ACC112 (cell line): ENCODE measurements at regions not wholly inside any gene's neighbourhood (a gene's known extent, or its start where the extent isn't known, plus 50 kb on each side); places are given as distances from the start of the nearest gene placed in this dataset.
"Not testable (repeated sequence)": the region's sequence is repeated elsewhere in the genome, so short reads cannot be mapped to it uniquely, and the experiment has no call there.

Source experiments
- H2AFZ ChIP-seq: fragments of 200-600 bp; sonication (generic); one replicate; pipeline ENCODE4 v1.6.0; 2017; ENCODE audit warnings: antibody characterized with exemption, low read length; ENCODE audit not compliant: unreplicated experiment
- H3K27ac ChIP-seq: fragments of 200-600 bp; sonication (generic); 2 replicates; pipeline ENCODE4 v1.5.1; 2014; ENCODE audit warnings: low read depth, mild to moderate bottlenecking, antibody characterized with exemption, low read length, moderate library complexity
- H3K27me3 ChIP-seq: fragments of 200-600 bp; sonication (generic); 2 replicates; pipeline ENCODE4 v1.6.1; 2014; ENCODE audit warnings: mild to moderate bottlenecking, antibody characterized with exemption, low read length, moderate library complexity, mixed read lengths; ENCODE audit not compliant: insufficient read depth
- H3K36me3 ChIP-seq: fragments of 200-600 bp; sonication (generic); 2 replicates; pipeline ENCODE4 v1.6.1; 2016; ENCODE audit warnings: mild to moderate bottlenecking, antibody characterized with exemption, low read length, moderate library complexity, mixed read lengths; ENCODE audit not compliant: insufficient read depth
- H3K4me1 ChIP-seq: fragments of 200-600 bp; sonication (generic); one replicate; pipeline ENCODE4 v1.6.1; 2016; ENCODE audit warnings: low read length, mixed read lengths; ENCODE audit not compliant: insufficient read depth, unreplicated experiment, control insufficient read depth
- H3K4me3 ChIP-seq: fragments of 200-600 bp; sonication (generic); 2 replicates; pipeline ENCODE4 v1.5.1; 2014; ENCODE audit warnings: mild to moderate bottlenecking, low read depth, low read length
- H3K79me2 ChIP-seq: fragments of 200-600 bp; sonication (generic); one replicate; pipeline ENCODE4 v1.6.0; 2016; ENCODE audit warnings: low read length; ENCODE audit not compliant: control insufficient read depth, unreplicated experiment, insufficient read depth

DNA sequence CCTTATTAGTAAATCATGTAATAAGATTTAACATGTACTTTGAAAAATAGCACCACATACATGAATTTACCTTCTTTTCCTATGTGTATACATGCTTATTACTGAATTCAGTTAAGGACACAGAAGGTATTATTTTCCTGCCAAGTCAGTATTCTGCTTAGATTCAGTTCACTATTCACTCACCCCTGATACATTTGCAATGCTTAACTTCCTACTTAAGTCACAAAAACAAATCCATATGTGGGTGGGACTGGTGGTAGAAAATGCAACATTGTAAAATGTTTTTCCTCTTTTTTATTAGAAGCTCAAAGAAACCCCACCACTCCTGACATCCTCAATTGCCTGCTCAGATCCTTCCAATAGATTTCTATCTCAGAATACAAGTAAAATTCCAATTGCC is 101.2 kb upstream of the VOPP1 start:
- H3K4me3 ChIP-seq, H3K4me1 ChIP-seq, H3K27me3 ChIP-seq, H2AFZ ChIP-seq, H3K36me3 ChIP-seq, H3K79me2 ChIP-seq, H3K27ac ChIP-seq: not testable (repeated sequence)

DNA sequence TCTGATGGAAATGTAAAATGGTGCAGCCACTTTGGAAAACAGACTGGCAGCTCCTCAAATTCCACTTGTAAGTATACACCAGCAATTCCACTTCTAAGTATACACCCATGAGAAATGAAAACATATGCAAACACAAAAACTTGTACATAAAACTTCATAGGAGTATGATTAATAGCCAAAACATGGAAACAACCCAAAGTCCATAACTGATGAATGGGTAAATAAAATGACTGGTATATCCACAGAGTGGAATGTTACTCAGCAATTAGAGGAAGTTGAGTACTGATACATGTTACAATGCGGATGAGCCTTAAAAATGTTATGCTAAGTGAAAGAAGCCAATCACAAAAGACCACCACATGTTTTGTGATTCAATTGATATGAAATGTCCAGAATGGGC is 99.8 kb upstream of the VOPP1 start:
- H2AFZ ChIP-seq, H3K27ac ChIP-seq, H3K79me2 ChIP-seq, H3K36me3 ChIP-seq, H3K4me1 ChIP-seq, H3K4me3 ChIP-seq, H3K27me3 ChIP-seq: not testable (repeated sequence)

DNA sequence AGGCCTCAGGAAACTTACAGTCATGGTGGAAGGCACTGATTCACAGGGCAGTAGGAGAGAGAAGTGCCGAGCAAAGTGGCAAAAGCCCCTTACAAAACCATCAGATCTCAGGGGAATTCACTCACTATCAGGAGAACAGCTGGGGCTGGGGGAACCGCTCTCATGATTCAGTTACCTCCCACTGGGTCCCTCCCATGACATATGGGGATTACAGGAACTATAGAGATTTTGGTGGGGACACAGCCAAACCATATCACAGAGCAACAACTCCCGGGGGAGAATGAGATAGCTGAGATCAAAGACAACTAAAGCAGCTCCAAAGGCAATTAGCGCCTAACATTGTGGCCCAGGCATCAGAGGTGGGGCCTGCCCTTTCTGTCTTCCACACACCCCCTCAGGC is 85.4 kb upstream of the VOPP1 start:
- no peak overlapping the region for H3K27ac ChIP-seq
- no peak overlapping the region for H3K4me3 ChIP-seq
- H3K36me3 ChIP-seq, result no peaks in the 10 kb centered on the region
- H2AFZ ChIP-seq, result no peak overlapping the region
- no peaks in the 10 kb centered on the region for H3K79me2 ChIP-seq
- peaks cover 12% of the 10 kb centered on the region for H3K27me3 ChIP-seq
- no peaks in the 10 kb centered on the region for H3K4me1 ChIP-seq

DNA sequence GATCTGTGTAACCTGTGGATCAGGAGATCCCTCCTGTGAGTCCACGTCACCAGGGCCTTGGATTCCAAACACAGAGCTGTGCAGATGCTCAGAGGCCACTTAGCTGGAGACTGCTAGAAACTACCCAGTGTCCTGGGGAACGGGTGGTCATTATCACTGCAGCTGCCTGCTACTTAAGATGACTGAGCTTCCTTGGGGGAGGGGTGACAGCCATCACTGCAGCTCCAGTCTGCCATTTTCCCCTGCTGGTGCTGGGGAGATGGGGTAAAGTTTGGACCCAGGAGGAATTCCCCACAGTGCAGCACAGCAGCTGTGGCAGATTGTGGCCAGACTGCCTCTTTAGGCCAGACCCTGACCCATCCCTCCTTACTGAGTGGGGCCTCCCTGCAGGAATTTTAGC is 78.8 kb upstream of the VOPP1 start:
- Histone ChIP-seq H2AFZ (no peak overlapping the region), H3K27ac (no peak overlapping the region), H3K27me3 (peaks cover 27% of the 10 kb centered on the region; the same call in 1 of the 2 replicates), H3K4me3 (no peak overlapping the region), H3K36me3 (no peaks in the 10 kb centered on the region), H3K4me1 (no peaks in the 10 kb centered on the region), H3K79me2 (no peaks in the 10 kb centered on the region)

DNA sequence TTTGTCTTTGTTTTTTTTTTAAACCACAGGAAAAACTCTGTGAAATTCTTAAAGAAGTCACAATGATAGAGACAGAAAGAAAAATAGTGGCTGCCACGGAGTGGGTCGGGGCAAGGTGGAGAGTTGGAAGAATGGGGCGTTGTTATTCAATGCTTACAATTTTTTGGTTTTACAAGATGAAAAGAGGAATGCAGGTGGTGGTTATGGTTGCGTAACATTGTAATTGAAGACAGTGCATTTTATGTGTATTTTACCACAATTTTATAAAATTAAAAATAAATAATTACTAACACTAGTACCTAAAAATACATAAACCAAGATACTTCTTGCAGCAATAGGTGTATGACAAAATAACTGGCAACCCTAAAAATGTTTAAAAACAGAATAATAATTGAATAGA is 76.9 kb upstream of the VOPP1 start:
- Histone ChIP-seq H3K4me3 (no peak overlapping the region), H3K27me3 (peaks cover 27% of the 10 kb centered on the region; the same call in 1 of the 2 replicates), H3K79me2 (no peaks in the 10 kb centered on the region), H3K27ac (no peak overlapping the region), H3K36me3 (no peaks in the 10 kb centered on the region), H2AFZ (no peak overlapping the region), H3K4me1 (no peaks in the 10 kb centered on the region)

DNA sequence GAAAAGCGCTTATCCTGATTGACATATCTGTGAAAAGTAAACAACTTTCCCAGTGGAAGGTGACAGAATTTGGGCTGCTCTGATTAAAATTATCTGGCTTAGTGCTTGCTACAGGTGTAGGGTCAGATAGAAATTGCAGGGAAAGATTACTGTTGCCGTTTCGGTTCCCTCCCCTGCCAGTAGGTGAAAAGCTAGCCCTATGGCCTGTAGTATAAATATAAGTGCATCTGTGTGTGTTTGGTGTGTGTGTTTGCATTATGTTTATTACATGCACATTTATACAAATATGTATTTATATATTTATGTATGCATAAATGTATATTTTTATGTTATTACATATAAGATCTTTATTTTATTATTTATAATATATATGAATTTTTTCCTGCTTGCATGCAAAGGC is 72.3 kb upstream of the VOPP1 start:
- H2AFZ ChIP-seq, result no peak overlapping the region
- no peaks in the 10 kb centered on the region for H3K79me2 ChIP-seq
- 0 out of 2 replicates have a peak, but pooled peaks cover 3% of the 10 kb centered on the region for H3K27me3 ChIP-seq
- no peaks in the 10 kb centered on the region for H3K4me1 ChIP-seq
- H3K4me3 ChIP-seq, result no peak overlapping the region
- no peaks in the 10 kb centered on the region for H3K36me3 ChIP-seq
- no peak overlapping the region for H3K27ac ChIP-seq

DNA sequence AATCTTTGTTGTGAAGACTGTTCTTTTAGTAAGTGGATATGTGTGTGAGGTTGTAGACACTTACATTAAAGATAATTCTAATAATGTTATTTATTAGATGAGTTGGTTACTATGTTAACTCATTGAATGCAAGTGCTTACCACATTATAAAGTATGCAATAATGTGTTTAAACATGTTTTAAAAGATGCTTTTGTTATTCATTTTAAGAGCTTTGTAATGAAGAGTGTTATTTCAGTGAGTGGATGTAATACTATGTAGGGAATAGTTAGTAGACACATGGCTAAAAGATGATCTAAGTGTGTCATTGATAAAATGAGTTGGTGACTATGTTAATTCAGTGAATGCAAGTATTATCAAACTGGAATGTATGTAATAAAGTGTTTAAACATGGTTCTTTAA is 70.0 kb upstream of the VOPP1 start:
- no peak overlapping the region for H2AFZ ChIP-seq
- H3K4me1 ChIP-seq, result no peaks in the 10 kb centered on the region
- H3K27me3 ChIP-seq, result peaks cover 7% of the 10 kb centered on the region; the same call in 1 of the 2 replicates
- no peak overlapping the region for H3K27ac ChIP-seq
- no peaks in the 10 kb centered on the region for H3K79me2 ChIP-seq
- no peak overlapping the region for H3K4me3 ChIP-seq
- H3K36me3 ChIP-seq, result no peaks in the 10 kb centered on the region

DNA sequence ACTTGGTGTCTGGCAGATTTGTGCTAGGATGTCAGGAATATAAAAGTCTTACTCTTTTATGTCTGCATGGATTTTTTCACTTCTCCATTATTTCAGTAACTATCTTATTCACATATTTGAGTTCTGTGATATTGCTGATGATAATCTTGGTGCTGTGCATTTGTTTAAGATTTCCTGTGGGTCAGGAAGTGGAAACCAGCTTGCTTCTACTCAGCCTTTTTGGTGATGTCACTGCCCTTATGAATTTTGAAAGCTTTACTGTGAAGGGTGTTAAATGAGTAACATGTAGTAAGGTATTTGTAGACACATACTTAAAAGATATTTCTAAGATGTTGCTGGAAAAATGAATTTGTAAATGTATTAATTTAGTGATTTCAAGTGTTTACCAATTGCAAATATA is 69.5 kb upstream of the VOPP1 start:
- no peak overlapping the region for H3K4me3 ChIP-seq
- no peaks in the 10 kb centered on the region for H3K79me2 ChIP-seq
- H3K27ac ChIP-seq, result no peak overlapping the region
- H3K27me3 ChIP-seq, result peaks cover 7% of the 10 kb centered on the region; the same call in 1 of the 2 replicates
- no peaks in the 10 kb centered on the region for H3K36me3 ChIP-seq
- H2AFZ ChIP-seq, result no peak overlapping the region
- H3K4me1 ChIP-seq, result no peaks in the 10 kb centered on the region

DNA sequence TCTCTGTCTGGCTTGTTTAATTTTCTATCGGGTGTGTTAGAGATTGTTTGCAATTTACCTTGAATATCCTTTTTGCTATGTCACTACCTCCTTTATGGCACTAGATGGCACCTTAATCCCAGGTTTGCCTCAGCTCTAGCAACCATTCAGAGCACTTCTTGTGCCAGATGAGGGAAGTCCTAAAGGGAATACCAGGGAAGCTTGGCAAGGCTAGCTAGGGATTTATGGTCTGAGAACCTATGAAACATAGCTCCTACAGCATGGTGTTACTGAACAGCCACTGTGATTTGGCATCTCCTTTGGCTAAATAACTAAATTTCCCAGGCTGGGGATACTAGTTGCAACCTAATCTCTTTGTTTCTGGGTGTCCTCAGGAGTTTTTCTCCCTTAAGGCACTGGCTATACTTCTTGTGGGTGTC is 69.0 kb upstream of the VOPP1 start:
- H2AFZ ChIP-seq, result no peak overlapping the region
- H3K27ac ChIP-seq, result no peak overlapping the region
- no peak overlapping the region for H3K4me3 ChIP-seq
- H3K79me2 ChIP-seq, result no peaks in the 10 kb centered on the region
- no peaks in the 10 kb centered on the region for H3K4me1 ChIP-seq
- H3K36me3 ChIP-seq, result no peaks in the 10 kb centered on the region
- peaks cover 4% of the 10 kb centered on the region; the same call in 1 of the 2 replicates for H3K27me3 ChIP-seq

DNA sequence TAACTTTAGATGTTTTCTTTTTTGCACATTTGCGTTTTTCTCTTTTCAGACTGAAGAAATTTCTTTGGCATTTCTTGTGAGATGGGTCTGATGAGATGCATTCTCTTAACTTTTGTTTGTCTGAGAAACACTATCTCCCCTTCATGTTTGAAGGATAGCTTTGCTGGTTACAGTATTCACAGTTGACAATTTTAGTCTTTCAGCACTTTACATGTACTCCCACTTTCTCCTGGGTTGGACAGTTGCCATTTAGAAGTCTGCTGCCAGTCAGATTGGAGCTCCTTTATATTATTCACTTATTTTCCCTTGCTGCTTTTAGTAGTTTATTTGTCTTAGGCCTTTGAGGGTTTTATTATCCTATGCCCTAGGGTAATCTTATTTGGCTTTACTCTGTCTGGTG is 67.3 kb upstream of the VOPP1 start:
- peaks cover 4% of the 10 kb centered on the region; the same call in 1 of the 2 replicates for H3K27me3 ChIP-seq
- H3K27ac ChIP-seq, result no peak overlapping the region
- no peak overlapping the region for H3K4me3 ChIP-seq
- no peaks in the 10 kb centered on the region for H3K4me1 ChIP-seq
- no peaks in the 10 kb centered on the region for H3K36me3 ChIP-seq
- no peaks in the 10 kb centered on the region for H3K79me2 ChIP-seq
- H2AFZ ChIP-seq, result no peak overlapping the region

DNA sequence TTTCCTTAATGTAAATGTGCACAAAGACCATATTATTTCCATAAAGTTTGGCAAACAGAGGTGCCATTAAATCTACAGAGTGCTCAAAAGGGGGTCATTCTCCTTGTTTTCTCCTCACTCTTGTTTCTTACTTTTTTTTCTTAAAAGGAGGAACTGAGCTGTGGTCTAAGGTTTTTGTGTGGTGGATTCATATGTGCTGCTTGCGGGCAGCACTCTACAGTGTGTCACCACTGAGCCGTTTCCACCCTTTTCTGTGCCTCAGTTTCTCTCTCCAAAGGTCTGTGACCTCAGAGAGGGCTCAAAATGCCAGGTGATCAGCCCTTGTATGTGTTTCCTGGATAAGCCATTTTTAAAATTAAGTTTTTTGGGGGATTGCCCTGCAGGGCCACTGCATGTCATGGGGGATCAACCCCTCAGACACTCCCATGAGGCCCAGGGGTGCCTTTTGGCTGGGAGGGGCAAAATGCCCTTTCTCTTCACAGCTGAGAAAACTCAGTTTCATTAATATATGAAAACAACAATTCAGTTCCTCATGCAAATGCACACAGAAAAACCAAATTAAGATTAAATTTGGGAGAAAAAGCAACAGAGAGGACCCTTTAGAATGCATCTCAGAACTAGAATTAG is 56.9 kb upstream of the VOPP1 start:
- H2AFZ ChIP-seq, result no peak overlapping the region
- no peak overlapping the region for H3K27ac ChIP-seq
- H3K79me2 ChIP-seq, result no peaks in the 10 kb centered on the region
- H3K4me1 ChIP-seq, result no peaks in the 10 kb centered on the region
- H3K36me3 ChIP-seq, result no peaks in the 10 kb centered on the region
- peaks cover 18% of the 10 kb centered on the region for H3K27me3 ChIP-seq
- no peak overlapping the region for H3K4me3 ChIP-seq
